Lung (tissue), 11 donors: ENCODE measurements at regions not wholly inside any gene's neighbourhood (a gene's known extent, or its start where the extent isn't known, plus 50 kb on each side); places are given as distances from the start of the nearest gene placed in this dataset.
A peak's percentile ranks its signal among the peaks of the same experiment; 100 is the strongest.

Experiments
- ATAC-seq: fragments of 200-7000 bp; cut with Tn5 transposase; one replicate; pipeline ENCODE4 v1.9.1; 2020; ENCODE audit warnings: moderate number of reproducible peaks; ENCODE audit not compliant: insufficient read depth, low FRiP score
- DNase-seq, 3 donors: peaks; one replicate each; pipeline ENCODE4 v3.0.0-alpha.2; 2013 to 2017
- H3K27ac ChIP-seq, 2 donors: one replicate each; pipeline ENCODE4 v1.5.1; 2013; ENCODE audit warnings: mild to moderate bottlenecking in 2 of 2, moderate library complexity in 2 of 2, control low read depth in 1 of 2, inconsistent platforms in 1 of 2, low read depth in 1 of 2, low read length in 1 of 2
- H3K27me3 ChIP-seq, 3 donors: one replicate each; pipeline ENCODE4 v1.5.1; 2013; ENCODE audit warnings: low read length in 2 of 3; ENCODE audit not compliant: control insufficient read depth in 3 of 3, insufficient read depth in 3 of 3
- H3K36me3 ChIP-seq, 4 donors: one replicate each; pipeline ENCODE4 v1.5.1; 2013; ENCODE audit warnings: low read length in 4 of 4, mild to moderate bottlenecking in 1 of 4, moderate library complexity in 1 of 4; ENCODE audit not compliant: control insufficient read depth in 4 of 4, insufficient read depth in 4 of 4
- H3K4me1 ChIP-seq, 5 donors: one replicate each; pipeline ENCODE4 v1.5.1; 2013; ENCODE audit warnings: low read length in 5 of 5, mild to moderate bottlenecking in 2 of 5, moderate library complexity in 1 of 5; ENCODE audit not compliant: control insufficient read depth in 5 of 5, insufficient read depth in 5 of 5
- H3K4me3 ChIP-seq: one replicate; pipeline ENCODE4 v1.5.1; 2013; ENCODE audit warnings: mild to moderate bottlenecking, control low read depth, moderate library complexity
- H3K9ac ChIP-seq, 2 donors: one replicate each; pipeline ENCODE4 v1.5.1; 2013; ENCODE audit warnings: low read length in 2 of 2, control low read depth in 1 of 2; ENCODE audit not compliant: insufficient read depth in 1 of 2
- H3K9me3 ChIP-seq, 4 donors: one replicate each; pipeline ENCODE4 v1.5.1; 2013; ENCODE audit warnings: low read length in 3 of 4, mild to moderate bottlenecking in 1 of 4, moderate library complexity in 1 of 4; ENCODE audit not compliant: control insufficient read depth in 4 of 4, insufficient read depth in 3 of 4
- WGBS, 2 donors: extraction: QIAGEN DNeasy Blood & Tissue Kit; methylation state at CpG; one replicate each; pipeline ENCODE4 v1.1.7; 2013; 5-methylcytosine and 5-hydroxymethylcytosine counted together
- TF ChIP-seq, protein P1 (sequence below): IDR thresholded peaks from 2 replicates; pipeline ENCODE4 v1.5.1; 2012; ENCODE audit warnings: mild to moderate bottlenecking; ENCODE audit errors: control extremely low read depth, extremely low read depth
- donor health status: control.
- donor health status: control.
- donor health status: Bipolar disorder and iron deficiency.
- donor health status: healthy.
- donor health status: DM: yes; HTN: yes; CAD: no.

DNA sequence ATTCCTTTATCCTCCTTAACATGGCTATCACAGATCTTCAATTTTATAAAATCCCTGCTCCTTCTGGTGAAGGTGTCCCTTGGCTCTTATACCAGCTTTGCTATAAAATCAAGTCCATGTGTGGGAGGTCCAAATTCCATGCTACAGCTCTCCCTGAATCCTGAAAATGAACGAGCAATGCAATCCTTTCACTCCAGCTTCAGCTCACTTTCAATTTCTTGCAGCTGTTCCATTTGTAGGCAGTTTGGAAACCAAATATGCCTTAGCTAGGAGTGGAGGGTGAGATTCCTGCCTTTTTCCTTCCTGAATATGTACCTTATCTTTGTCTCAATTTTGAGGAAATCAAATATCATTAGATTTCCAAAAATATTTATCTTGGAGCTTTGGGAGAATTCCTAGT lies 402.6 kb downstream of the TTLL7 start:
- Histone ChIP-seq H3K9me3 (peaks cover 0 to 6% (median 2%) of the 10 kb centered on the region in 4 donors), H3K36me3 (no peaks in the 10 kb centered on the region), H3K4me3 (no peak overlapping the region), H3K4me1 (no peaks in the 10 kb centered on the region), H3K9ac (no peak overlapping the region), H3K27me3 (no peaks in the 10 kb centered on the region), H3K27ac (no peak overlapping the region)
- no peak for ATAC-seq
- no peak for DNase-seq
- WGBS, 2 donors, result 60 to 81% methylated on average over 1 of the region's 1 CpG
- TF ChIP-seq, protein P1, sequence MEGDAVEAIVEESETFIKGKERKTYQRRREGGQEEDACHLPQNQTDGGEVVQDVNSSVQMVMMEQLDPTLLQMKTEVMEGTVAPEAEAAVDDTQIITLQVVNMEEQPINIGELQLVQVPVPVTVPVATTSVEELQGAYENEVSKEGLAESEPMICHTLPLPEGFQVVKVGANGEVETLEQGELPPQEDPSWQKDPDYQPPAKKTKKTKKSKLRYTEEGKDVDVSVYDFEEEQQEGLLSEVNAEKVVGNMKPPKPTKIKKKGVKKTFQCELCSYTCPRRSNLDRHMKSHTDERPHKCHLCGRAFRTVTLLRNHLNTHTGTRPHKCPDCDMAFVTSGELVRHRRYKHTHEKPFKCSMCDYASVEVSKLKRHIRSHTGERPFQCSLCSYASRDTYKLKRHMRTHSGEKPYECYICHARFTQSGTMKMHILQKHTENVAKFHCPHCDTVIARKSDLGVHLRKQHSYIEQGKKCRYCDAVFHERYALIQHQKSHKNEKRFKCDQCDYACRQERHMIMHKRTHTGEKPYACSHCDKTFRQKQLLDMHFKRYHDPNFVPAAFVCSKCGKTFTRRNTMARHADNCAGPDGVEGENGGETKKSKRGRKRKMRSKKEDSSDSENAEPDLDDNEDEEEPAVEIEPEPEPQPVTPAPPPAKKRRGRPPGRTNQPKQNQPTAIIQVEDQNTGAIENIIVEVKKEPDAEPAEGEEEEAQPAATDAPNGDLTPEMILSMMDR, result no peak

DNA sequence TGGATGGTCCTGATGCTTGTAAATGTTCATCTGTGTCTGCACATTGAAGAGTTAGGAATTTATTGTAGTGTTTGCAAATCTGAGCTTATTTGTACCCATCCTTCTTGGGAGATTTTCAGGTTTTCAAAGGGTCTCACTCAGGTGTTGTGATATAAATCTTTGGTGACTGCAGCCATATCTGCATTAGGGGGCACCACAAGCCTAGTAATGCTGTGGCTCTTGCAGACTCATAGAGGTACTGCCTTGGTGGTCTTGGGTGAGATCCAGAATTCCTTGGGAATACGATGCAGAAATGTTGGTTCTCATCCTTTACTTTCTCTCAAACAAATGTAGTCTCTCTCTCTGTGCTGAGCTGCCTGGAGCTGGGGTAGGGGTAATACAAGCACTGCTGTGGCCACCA lies 405.9 kb downstream of the TTLL7 start:
- Histone ChIP-seq H3K27me3 (no peaks in the 10 kb centered on the region), H3K4me3 (no peak overlapping the region), H3K4me1 (no peaks in the 10 kb centered on the region), H3K36me3 (no peaks in the 10 kb centered on the region), H3K9me3 (no peaks in the 10 kb centered on the region), H3K9ac (no peak overlapping the region), H3K27ac (no peak overlapping the region)
- DNase-seq (no peak), ATAC-seq (no peak)
- 89 to 90% methylated on average over 1 of the region's 1 CpG for WGBS, 2 donors
- TF ChIP-seq, protein P1, result no peak

DNA sequence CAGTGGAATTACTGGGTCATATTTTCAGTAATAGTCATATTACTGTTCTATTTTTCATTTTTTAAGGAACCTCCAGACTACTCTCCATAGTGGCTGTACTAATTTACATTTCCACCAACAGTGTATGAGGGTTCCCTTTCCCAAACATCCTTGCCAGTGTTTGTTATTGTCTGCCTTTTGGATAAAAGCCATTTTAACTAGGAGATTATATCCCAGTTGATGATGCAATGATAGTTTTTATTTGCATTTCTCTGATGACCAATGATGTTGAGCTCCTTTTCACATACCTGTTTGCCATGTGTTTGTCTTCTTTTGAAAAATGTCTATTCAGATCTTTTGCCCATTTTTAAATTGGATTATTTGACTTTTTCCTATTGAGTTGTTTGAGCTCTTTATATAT lies 410.8 kb downstream of the TTLL7 start:
- H3K27me3 ChIP-seq, result no peaks in the 10 kb centered on the region
- H3K27ac ChIP-seq, result no peak overlapping the region
- no peaks in the 10 kb centered on the region for H3K36me3 ChIP-seq
- ATAC-seq (no peak), DNase-seq (no peak)
- no peak overlapping the region for H3K4me3 ChIP-seq
- TF ChIP-seq, protein P1, result no peak
- no peaks in the 10 kb centered on the region for H3K9me3 ChIP-seq
- no peak overlapping the region for H3K9ac ChIP-seq
- H3K4me1 ChIP-seq, result no peaks in the 10 kb centered on the region

DNA sequence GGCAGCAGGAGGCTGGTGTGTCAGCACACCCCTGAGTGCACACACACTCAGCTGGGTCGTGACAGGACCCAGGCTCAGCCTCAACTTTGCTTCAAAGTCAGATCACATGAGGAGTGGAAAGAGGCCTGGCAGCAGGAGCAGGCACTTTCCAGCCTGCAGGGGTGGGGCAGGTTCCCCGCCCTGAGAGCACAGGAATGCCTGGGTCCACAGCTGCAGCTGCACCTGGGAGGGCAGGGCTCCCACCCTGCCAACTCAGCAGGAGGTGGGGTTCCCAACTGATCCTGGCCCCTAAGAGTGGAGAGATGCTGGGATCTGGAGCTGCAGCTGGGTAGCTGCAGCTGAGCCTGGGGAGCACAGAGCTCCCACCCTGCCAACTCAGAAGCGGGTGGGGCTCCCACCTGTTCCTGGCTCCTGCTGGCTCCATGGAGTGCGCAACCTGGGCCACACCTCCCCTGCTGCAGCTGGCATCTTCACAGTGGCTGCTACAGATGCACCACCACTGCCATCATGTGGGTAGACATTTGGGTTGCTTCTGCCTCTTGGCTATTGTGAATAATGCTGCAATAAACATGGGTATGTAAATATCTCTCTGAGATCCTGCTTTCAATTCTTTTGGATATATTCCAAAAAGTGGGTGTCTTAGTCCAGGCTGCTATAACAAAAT lies 415.4 kb downstream of the TTLL7 start:
- no peaks in the 10 kb centered on the region for H3K36me3 ChIP-seq
- peak in 1 of 3 donors; percentile 37 for DNase-seq
- H3K4me3 ChIP-seq, result no peak overlapping the region
- no peaks in the 10 kb centered on the region for H3K27me3 ChIP-seq
- H3K9me3 ChIP-seq, result peaks cover 0 to 4% (median 0%) of the 10 kb centered on the region in 4 donors
- ATAC-seq, result no peak
- no peak overlapping the region for H3K27ac ChIP-seq
- no peaks in the 10 kb centered on the region for H3K4me1 ChIP-seq
- TF ChIP-seq, protein P1, result no peak
- WGBS, 2 donors, result 83 to 89% methylated on average over 4 of the region's 4 CpGs
- no peak overlapping the region for H3K9ac ChIP-seq
